ENCODE measurements at regions not wholly inside any gene's neighbourhood (a gene's known extent, or its start where the extent isn't known, plus 50 kb on each side); places are given as distances from the start of the nearest gene placed in this dataset.

GRCh38 chr15:39364721-39365120 is 216.2 kb upstream of the THBS1 start:
- TF ChIP-seq ZNF646 (CRISPR knock-in tag; IDR thresholded peaks at IDR 0.05) (no peak), KDM2A (CRISPR knock-in tag; IDR thresholded peaks at IDR 0.05; ENCODE audit: borderline replicate concordance, low read depth) (no peak), REST (IDR thresholded peaks at IDR 0.05; ENCODE audit: borderline replicate concordance in 1 of 2, low read depth in 1 of 2, low read length in 2 of 2) (no peak), MYNN (CRISPR knock-in tag; IDR thresholded peaks at IDR 0.05; ENCODE audit: low read depth) (no peak), SAP130 (CRISPR knock-in tag; IDR thresholded peaks at IDR 0.05; ENCODE audit: low read depth) (no peak), CEBPZ (IDR thresholded peaks at IDR 0.05; ENCODE audit: low read length) (no peak), ZFP90 (CRISPR knock-in tag; IDR thresholded peaks at IDR 0.05; ENCODE audit: borderline replicate concordance) (no peak)
